GM19043 (cell line): ENCODE measurements at regions not wholly inside any gene's neighbourhood (a gene's known extent, or its start where the extent isn't known, plus 50 kb on each side); places are given as distances from the start of the nearest gene placed in this dataset.

Source experiments
- ATAC-seq: cut with Tn5 transposase; IDR thresholded peaks from one replicate; pipeline ENCODE4 v1.9.1; 2021; ENCODE audit warnings: low read depth; ENCODE audit not compliant: unreplicated experiment

DNA sequence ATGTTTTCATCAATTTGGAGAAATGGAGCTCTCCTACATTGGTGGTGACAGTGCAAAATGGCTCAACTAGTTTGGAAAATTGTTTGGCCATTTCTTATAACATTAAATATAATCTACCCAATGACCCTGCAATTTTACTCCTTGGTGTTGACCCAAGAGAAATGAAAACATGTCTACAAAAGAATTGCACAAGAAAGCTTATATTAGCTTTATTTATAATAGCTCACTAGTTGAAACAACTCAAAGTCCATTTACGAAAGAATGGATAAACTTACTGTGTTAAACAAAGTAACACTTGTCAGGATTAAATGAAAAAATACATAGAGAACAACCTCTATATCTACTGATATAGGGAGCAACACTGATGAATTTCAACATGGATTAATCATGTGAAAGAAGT lies 539.9 kb downstream of the DNAJB9 start:
- no peak for ATAC-seq

- no peak for ATAC-seq
Observed at GRCh38 chr7:109111086-109111485, 541.4 kb downstream of the DNAJB9 start.

- ATAC-seq = no peak
Observed at GRCh38 chr7:109121599-109122300, 552.1 kb downstream of the DNAJB9 start.

DNA sequence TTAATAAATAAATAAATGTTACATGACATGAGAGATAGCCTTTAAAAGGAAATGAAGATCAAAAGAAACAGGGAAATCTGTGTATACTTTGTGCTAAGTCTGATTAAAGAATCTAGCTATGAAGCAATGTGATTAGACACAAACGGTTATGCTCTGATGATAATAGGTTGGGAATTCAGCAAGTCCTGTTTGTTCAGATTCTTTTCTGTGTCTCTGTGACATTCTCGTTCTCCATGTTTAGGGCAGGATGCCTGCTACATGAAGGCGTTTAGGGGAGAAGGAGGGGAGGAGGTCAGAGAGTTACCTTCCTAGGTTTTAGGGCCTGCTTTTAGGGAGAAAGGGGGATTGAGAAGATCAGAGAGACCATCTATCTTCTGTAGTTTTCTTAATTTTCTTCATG lies 555.3 kb downstream of the DNAJB9 start:
- ATAC-seq = no peak

DNA sequence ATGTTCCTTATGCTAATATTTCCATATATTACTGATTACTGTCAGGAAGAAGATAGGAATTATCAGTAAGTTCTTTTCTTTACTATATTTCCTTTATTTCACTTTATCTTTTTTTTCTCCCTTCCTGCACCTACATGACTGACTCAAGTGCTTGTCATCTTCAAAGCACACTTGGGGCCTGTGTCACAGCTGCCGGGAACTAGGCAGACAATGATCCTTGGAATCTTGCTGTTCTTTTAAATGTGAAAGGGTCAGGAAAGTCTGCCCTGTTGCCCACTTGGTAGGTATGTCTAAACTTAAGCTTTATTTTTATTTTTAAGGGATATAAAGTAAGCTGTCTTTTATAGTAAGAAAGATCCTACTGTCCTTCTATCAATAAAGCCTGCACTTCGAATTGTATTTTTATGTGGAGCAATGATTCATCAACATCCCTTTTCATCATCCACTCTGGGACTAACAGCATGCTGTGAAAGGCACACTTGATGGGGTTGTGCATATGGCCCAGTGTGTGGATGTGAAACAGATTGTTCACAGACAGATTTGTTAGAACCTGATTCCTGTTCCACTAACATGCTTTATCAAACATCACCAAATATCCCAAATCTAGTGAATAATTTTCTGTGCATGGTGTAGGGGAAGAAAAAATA lies 556.9 kb downstream of the DNAJB9 start:
- ATAC-seq = no peak

GRCh38 chr7:109127145-109127544 lies 557.5 kb downstream of the DNAJB9 start:
- no peak for ATAC-seq

GRCh38 chr7:109131141-109131540 lies 561.5 kb downstream of the DNAJB9 start:
- ATAC-seq = no peak

DNA sequence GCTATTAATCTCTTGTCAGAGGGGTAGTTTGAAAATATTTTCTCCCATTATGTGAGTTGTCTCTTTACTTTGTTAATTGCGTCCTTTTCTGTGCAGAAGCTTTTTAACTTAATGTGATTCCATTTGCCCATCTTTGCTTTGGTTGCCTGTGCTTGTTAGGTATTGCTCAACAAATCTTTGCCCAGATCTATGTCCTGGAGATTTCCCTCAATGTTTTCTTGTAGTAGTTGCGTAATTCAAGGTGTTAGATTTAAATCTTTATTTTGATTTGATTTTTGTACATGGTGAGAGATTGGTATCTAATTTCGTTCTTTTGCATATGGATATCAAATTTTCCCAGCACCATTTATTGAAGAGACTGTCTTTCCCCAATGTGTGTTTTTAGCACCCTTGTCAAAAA lies 567.2 kb downstream of the DNAJB9 start:
- no peak for ATAC-seq

DNA sequence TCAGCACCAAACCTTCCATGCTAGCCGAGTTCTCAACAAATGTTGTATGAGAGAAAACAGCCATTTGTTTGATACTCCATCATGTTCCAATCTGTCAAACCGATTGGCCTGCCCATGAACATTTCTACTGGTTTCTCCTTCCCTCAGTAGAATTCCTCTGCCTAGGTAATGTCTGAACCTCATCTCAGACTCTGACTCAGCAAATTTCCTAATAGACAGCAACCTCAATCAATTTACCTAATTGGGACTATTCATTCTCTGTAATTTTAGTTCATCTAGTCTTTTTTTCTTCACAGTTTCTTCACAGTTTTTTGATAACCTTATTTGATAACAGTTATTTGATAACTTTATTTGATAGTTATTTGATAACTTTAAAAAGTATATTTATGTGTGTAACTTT lies 585.1 kb downstream of the DNAJB9 start:
- no peak for ATAC-seq

GRCh38 chr7:109158246-109158645 lies 588.6 kb downstream of the DNAJB9 start:
- no peak for ATAC-seq

GRCh38 chr7:109176661-109177060 lies 607.0 kb downstream of the DNAJB9 start:
- no peak for ATAC-seq

DNA sequence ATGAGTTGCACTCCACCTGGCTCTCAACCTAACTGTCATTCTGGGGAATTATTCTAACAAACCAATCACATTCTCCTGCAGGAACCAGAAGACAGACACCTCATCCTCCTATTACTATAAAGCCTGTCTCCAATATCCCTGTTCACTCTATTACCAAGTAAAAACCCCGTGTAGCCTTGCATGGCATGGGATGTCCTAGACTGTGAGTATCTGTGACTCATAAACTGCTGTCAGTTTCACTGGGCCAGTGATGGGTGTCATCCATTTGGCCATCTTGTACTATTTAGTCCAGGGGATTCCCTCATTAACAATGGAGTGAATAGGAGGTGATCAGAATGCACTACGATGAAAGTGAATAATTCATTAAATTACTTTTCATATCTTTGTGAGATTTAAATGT lies 608.7 kb downstream of the DNAJB9 start:
- no peak for ATAC-seq

DNA sequence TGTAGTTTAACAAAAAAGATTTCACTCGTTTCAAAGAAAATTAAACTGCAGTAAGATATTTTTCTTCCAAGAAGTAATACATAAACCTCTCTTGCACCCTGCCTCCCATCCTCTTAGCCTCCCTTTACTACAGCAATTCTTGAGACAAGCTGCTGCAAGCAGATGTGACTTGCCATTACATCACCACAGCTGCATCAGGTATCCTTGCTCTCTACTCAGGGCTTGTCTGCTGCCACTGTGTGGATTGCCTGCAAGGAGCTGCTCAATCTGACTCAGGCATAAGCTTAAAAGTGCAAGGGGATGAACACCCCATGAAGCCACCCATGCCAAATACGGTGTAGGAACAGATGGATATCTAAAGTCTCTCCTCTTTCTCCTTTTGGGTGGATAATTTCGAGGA lies 609.9 kb downstream of the DNAJB9 start:
- ATAC-seq = no peak

DNA sequence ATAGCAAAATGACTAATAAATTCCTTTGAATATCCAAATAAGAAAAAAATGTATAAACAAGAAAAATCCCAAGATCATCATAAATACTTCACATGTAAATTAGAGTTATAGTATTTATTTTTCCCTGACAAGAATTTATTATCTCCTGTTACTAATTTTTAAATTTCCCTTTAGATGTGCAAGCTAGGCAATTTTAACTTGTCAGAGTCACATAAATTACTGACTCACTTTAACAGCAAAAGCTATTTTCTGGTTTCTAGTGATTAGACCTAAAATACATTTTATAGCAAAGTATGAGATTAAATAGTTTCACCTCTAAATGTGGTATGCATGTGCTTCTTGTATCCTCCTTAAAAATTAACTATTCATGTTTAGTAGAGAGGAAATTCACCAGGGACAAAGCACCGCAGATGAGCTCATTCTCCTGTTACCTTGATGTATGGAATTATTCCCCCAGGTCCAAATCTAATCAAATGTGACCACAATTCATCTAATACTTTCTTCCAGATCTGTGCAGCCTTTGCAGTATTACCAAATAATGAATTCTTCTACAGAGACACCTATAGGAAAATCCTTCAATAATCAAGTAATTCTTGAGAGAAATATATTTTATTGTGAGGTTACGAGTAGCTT lies 621.2 kb downstream of the DNAJB9 start:
- ATAC-seq = no peak

- no peak for ATAC-seq
Observed at GRCh38 chr7:109206196-109206595, 636.5 kb downstream of the DNAJB9 start.

- no peak for ATAC-seq
Observed at GRCh38 chr7:109213081-109213480, 643.4 kb downstream of the DNAJB9 start.

- ATAC-seq = no peak
Observed at GRCh38 chr7:109215341-109215740, 645.7 kb downstream of the DNAJB9 start.

GRCh38 chr7:109224100-109224499 lies 654.4 kb downstream of the DNAJB9 start:
- no peak for ATAC-seq

DNA sequence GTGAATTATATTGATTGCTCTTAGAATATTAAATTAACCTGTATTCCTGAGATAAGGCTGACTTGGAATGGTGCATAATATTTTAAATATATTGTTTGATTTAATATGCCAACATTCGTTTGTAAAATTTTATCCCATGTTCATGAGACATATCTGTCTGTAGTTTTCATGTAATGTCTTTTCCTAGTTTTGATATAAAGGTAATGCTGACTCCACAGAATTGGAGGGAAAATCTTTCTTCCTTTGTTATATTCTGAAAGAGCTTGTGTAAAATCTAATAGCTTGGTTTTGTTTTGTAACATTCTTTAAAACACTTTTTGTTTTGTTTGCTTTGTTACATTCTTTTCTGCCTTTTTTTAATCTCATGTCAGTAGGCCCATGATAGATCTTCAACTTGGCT lies 657.0 kb downstream of the DNAJB9 start:
- ATAC-seq = no peak

DNA sequence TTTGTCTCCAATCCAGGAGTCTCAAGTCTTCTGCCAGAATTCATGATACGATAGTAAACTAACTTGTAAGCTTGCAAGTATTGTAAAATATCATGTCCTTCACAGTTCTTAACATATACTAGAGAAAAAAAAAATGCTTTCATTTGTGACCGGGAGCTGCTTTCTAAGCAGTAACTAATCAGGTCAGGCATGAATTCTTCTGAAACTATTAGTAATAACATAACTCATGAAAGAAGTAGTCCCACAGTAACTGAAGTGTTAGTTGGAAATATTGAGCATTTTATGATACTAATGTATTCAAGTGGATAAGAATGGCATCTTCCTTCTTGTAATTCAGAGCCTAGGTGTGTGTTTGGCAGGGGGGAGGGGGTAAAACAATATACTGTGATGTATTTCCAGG lies 665.6 kb downstream of the DNAJB9 start:
- ATAC-seq = no peak

GRCh38 chr7:109246330-109247077 lies 676.8 kb downstream of the DNAJB9 start:
- no peak for ATAC-seq
